ENCODE measurements at regions not wholly inside any gene's neighbourhood (a gene's known extent, or its start where the extent isn't known, plus 50 kb on each side); places are given as distances from the start of the nearest gene placed in this dataset.

GRCh38 chr2:142484111-142484510 is 353.3 kb upstream of the LRP1B start:
- no peaks in the 10 kb centered on the region for H3K4me1 Mint-ChIP-seq
- no peaks in the 10 kb centered on the region for H3K9me3 Mint-ChIP-seq (ENCODE audit: insufficient read depth)
- no peaks in the 10 kb centered on the region for H3K27me3 Mint-ChIP-seq
- Histone ChIP-seq H3K9ac (ENCODE audit: low read length) (no peak overlapping the region), H3K4me2 (replicated peaks; ENCODE audit: low read depth, low read length, poor library complexity, severe bottlenecking) (no peak overlapping the region), H3K27ac (ENCODE audit: low read length in 2 of 2) (no peak overlapping the region), H3K9me3 (ENCODE audit: control extremely low read depth in 1 of 3, control insufficient read depth in 2 of 3, insufficient read depth in 1 of 3, low read length in 2 of 3) (no peaks in the 10 kb centered on the region), H3K36me3 (replicated peaks in 1 of 2; ENCODE audit: control extremely low read depth in 1 of 2, control insufficient read depth in 1 of 2, extremely low read depth in 1 of 2, insufficient read depth in 2 of 2, low read length in 1 of 2) (no peaks in the 10 kb centered on the region), H3K79me2 (ENCODE audit: control insufficient read depth, insufficient read depth, low read length) (no peaks in the 10 kb centered on the region), H3K4me1 (ENCODE audit: control insufficient read depth in 2 of 2, insufficient read depth in 2 of 2, low read length in 2 of 2) (no peaks in the 10 kb centered on the region), H4K20me1 (ENCODE audit: control insufficient read depth, insufficient read depth, low read length, poor library complexity, severe bottlenecking) (no peaks in the 10 kb centered on the region), H2AFZ (ENCODE audit: insufficient read depth, low read depth, low read length, poor library complexity, severe bottlenecking) (no peak overlapping the region), H3K4me3 (ENCODE audit: control extremely low read depth in 1 of 5, extremely low read depth in 1 of 5, insufficient read depth in 1 of 5, low read depth in 2 of 5, low read length in 4 of 5) (no peak overlapping the region), H3K27me3 (replicated peaks in 1 of 4; ENCODE audit: control extremely low read depth in 1 of 4, control insufficient read depth in 3 of 4, insufficient read depth in 4 of 4, low read length in 3 of 4) (no peaks in the 10 kb centered on the region)
- CTCF ChIA-PET = no interaction called here
- H3K27ac Mint-ChIP-seq = no peak overlapping the region
- TF ChIP-seq EZH2 (IDR thresholded peaks at IDR 0.05; ENCODE audit: borderline replicate concordance, insufficient read depth, low read depth, low read length, poor library complexity, severe bottlenecking) (no peak), CTCF (IDR thresholded peaks at IDR 0.05) (no peak)
- ATAC-seq (ENCODE audit: low read depth) = no peak
- DNase-seq = no peak
- 100% methylated on average over 1 of the region's 2 CpGs for WGBS (ENCODE audit: insufficient coverage)
- intact Hi-C loops (cut with micrococcal nuclease) = no loop called here
- H3K4me3 Mint-ChIP-seq = no peak overlapping the region
- POLR2A ChIA-PET = no interaction called here

- ChIA-PET CTCF (no interaction called here), POLR2A (no interaction called here)
- no peaks in the 10 kb centered on the region for H3K27me3 Mint-ChIP-seq
- H3K36me3 ChIP-seq (replicated peaks in 1 of 2; ENCODE audit: control extremely low read depth in 1 of 2, control insufficient read depth in 1 of 2, extremely low read depth in 1 of 2, insufficient read depth in 2 of 2, low read length in 1 of 2) = no peaks in the 10 kb centered on the region
- H3K79me2 ChIP-seq (ENCODE audit: control insufficient read depth, insufficient read depth, low read length) = no peaks in the 10 kb centered on the region
- no peak overlapping the region for H3K4me3 Mint-ChIP-seq
- H3K9me3 ChIP-seq (ENCODE audit: control extremely low read depth in 1 of 3, control insufficient read depth in 2 of 3, insufficient read depth in 1 of 3, low read length in 2 of 3) = no peaks in the 10 kb centered on the region
- intact Hi-C loops (cut with micrococcal nuclease) = no loop called here
- no CpG with 5 or more reads among the region's 1 CpG for WGBS (ENCODE audit: insufficient coverage)
- no peak overlapping the region for H3K27ac ChIP-seq (ENCODE audit: low read length in 2 of 2)
- H3K4me2 ChIP-seq (replicated peaks; ENCODE audit: low read depth, low read length, poor library complexity, severe bottlenecking) = no peak overlapping the region
- no peak for DNase-seq
- no peaks in the 10 kb centered on the region for H3K9me3 Mint-ChIP-seq (ENCODE audit: insufficient read depth)
- no peak for ATAC-seq (ENCODE audit: low read depth)
- H3K9ac ChIP-seq (ENCODE audit: low read length) = no peak overlapping the region
- H4K20me1 ChIP-seq (ENCODE audit: control insufficient read depth, insufficient read depth, low read length, poor library complexity, severe bottlenecking) = no peaks in the 10 kb centered on the region
- no peak overlapping the region for H3K27ac Mint-ChIP-seq
- no peak for TF ChIP-seq EZH2 (IDR thresholded peaks at IDR 0.05; ENCODE audit: borderline replicate concordance, insufficient read depth, low read depth, low read length, poor library complexity, severe bottlenecking)
- no peak for TF ChIP-seq CTCF (IDR thresholded peaks at IDR 0.05)
- H3K4me3 ChIP-seq (ENCODE audit: control extremely low read depth in 1 of 5, extremely low read depth in 1 of 5, insufficient read depth in 1 of 5, low read depth in 2 of 5, low read length in 4 of 5) = no peak overlapping the region
- H2AFZ ChIP-seq (ENCODE audit: insufficient read depth, low read depth, low read length, poor library complexity, severe bottlenecking) = no peak overlapping the region
- no peaks in the 10 kb centered on the region for H3K27me3 ChIP-seq (replicated peaks in 1 of 4; ENCODE audit: control extremely low read depth in 1 of 4, control insufficient read depth in 3 of 4, insufficient read depth in 4 of 4, low read length in 3 of 4)
- H3K4me1 ChIP-seq (ENCODE audit: control insufficient read depth in 2 of 2, insufficient read depth in 2 of 2, low read length in 2 of 2) = no peaks in the 10 kb centered on the region
- no peaks in the 10 kb centered on the region for H3K4me1 Mint-ChIP-seq
Observed at GRCh38 chr2:142483653-142484052, 352.8 kb upstream of the LRP1B start.

Data from B cell (primary cell).